ENCODE measurements at regions not wholly inside any gene's neighbourhood (a gene's known extent, or its start where the extent isn't known, plus 50 kb on each side); places are given as distances from the start of the nearest gene placed in this dataset.

DNA sequence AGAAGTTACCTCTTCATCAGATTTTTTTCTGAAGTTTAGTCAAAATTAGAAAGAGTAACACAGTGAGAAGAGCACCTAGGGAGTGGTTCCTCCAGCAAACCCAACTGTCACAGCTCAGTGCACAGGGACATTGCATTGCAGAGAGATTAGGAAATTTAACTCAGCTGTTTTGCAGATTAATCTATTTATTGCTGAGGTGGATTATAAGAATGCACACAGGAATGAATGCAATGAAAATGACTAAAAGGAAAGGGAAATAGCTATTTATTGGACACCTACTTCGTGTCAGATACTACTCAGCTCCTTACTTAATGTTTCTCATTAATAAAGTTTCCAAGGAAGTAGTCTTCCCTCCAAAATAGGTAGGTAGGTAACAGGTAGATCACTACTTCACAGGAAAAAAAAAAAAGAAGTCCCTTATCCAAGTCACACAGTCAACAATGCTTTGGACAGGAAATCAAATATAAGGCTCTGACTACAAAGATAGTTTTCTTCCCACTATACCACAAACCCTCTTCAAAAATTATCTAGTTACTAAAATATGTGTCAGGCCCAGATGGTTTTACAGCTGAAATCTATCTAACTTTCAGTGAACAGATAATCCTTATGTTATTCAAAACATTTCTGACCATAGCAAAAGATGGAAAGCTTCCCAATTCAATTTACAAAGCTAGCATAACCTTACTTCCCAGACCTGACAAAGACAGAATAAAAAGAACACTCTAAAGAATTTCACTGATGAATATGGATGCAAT lies 442.2 kb upstream of the MPDZ start:
- H3K27ac ChIP-seq (replicated peaks in 1 of 4): no peak overlapping the region
- H3K4me3 ChIP-seq: no peak overlapping the region
- TF ChIP-seq POLR2A (IDR thresholded peaks at IDR 0.05; ENCODE audit: low read depth) (no peak), EP300 (IDR thresholded peaks at IDR 0.05) (no peak), POLR2AphosphoS5 (IDR thresholded peaks at IDR 0.05) (no peak)
- TF ChIP-seq, protein P1, sequence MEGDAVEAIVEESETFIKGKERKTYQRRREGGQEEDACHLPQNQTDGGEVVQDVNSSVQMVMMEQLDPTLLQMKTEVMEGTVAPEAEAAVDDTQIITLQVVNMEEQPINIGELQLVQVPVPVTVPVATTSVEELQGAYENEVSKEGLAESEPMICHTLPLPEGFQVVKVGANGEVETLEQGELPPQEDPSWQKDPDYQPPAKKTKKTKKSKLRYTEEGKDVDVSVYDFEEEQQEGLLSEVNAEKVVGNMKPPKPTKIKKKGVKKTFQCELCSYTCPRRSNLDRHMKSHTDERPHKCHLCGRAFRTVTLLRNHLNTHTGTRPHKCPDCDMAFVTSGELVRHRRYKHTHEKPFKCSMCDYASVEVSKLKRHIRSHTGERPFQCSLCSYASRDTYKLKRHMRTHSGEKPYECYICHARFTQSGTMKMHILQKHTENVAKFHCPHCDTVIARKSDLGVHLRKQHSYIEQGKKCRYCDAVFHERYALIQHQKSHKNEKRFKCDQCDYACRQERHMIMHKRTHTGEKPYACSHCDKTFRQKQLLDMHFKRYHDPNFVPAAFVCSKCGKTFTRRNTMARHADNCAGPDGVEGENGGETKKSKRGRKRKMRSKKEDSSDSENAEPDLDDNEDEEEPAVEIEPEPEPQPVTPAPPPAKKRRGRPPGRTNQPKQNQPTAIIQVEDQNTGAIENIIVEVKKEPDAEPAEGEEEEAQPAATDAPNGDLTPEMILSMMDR (IDR thresholded peaks at IDR 0.05): no peak
- H3K27me3 ChIP-seq: no peaks in the 10 kb centered on the region
- 85% methylated on average over 1 of the region's 1 CpG for WGBS
- intact Hi-C loops (cut with DNase I): no loop called here
- peaks cover 10 to 15% (median 14%) of the 10 kb centered on the region in 4 donors for H3K4me1 ChIP-seq
- no peak for DNase-seq (ENCODE audit: extremely low spot score)
- H3K9me3 ChIP-seq: no peaks in the 10 kb centered on the region
- no peaks in the 10 kb centered on the region for H3K36me3 ChIP-seq

DNA sequence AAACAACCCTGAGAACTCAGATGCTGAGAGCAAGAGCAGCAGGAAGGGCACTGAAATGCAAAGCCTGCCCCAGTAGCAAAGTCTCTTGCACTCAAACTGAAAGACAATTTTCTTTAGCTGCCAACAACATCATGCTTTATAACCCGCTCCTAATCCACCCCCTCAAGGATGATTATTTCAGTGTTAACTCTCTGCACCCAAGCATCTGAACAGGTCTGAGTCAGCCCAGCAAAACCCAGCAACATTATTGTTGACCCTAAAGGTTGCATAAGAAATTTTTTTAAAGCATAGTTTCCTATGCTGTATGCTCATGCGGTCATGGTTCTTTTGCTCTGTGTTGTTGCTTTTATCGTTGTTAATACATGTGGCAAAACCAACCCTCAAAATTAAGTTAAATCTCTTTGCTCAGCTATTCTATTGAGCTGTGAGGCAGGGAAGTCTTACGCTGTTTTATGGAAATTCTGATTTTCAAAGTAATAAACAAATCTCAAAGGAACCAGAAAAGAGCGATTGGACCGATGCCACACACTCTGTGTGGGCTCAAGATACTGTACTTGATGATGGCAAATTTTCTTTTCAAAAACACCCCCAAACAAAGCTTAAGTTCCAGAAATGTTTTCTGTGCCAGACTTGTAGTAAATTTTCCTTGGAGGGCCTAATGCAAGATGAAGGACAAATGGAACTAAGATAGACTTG lies 440.6 kb upstream of the MPDZ start:
- intact Hi-C loops (cut with DNase I): no loop called here
- TF ChIP-seq EP300 (IDR thresholded peaks at IDR 0.05): no peak
- TF ChIP-seq, protein P1 (IDR thresholded peaks at IDR 0.05): no peak
- no peak for TF ChIP-seq POLR2AphosphoS5 (IDR thresholded peaks at IDR 0.05)
- TF ChIP-seq POLR2A (IDR thresholded peaks at IDR 0.05; ENCODE audit: low read depth): no peak
- H3K27me3 ChIP-seq: no peaks in the 10 kb centered on the region
- DNase-seq (ENCODE audit: extremely low spot score): no peak
- H3K4me3 ChIP-seq: no peak overlapping the region
- no peaks in the 10 kb centered on the region for H3K9me3 ChIP-seq
- no peaks in the 10 kb centered on the region for H3K36me3 ChIP-seq
- peaks cover 11 to 22% (median 18%) of the 10 kb centered on the region in 4 donors for H3K4me1 ChIP-seq
- no peak overlapping the region for H3K27ac ChIP-seq (replicated peaks in 1 of 4)
- 70% methylated on average over 6 of the region's 6 CpGs for WGBS

DNA sequence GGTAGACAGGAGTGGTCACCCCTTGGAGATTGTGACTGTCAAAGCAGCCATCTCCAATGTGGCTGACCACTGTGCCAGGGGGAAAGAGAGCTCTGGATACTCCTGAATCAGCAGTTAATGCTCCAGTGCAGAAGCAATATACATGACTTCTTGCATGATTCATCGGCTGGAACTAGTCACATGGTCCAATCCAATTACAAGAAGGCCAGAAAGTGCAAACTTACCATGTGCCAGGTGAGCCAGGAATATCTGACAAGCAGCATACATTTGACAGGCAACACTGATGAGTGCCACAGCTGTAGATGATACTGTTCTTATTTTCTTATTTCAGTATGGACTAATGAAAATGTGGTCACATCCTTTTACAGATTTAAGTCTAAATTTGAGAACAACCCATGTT lies 440.0 kb upstream of the MPDZ start:
- TF ChIP-seq, protein P1 (IDR thresholded peaks at IDR 0.05): no peak
- TF ChIP-seq POLR2AphosphoS5 (IDR thresholded peaks at IDR 0.05) (no peak), EP300 (IDR thresholded peaks at IDR 0.05) (no peak), POLR2A (IDR thresholded peaks at IDR 0.05; ENCODE audit: low read depth) (no peak)
- intact Hi-C loops (cut with DNase I): no loop called here
- no peak for DNase-seq (ENCODE audit: extremely low spot score)
- H3K36me3 ChIP-seq: no peaks in the 10 kb centered on the region
- no peak overlapping the region for H3K4me3 ChIP-seq
- peaks cover 11 to 22% (median 18%) of the 10 kb centered on the region in 4 donors for H3K4me1 ChIP-seq
- no peaks in the 10 kb centered on the region for H3K9me3 ChIP-seq
- WGBS: 63% methylated on average over 1 of the region's 1 CpG
- H3K27ac ChIP-seq (replicated peaks in 1 of 4): no peak overlapping the region
- no peaks in the 10 kb centered on the region for H3K27me3 ChIP-seq

DNA sequence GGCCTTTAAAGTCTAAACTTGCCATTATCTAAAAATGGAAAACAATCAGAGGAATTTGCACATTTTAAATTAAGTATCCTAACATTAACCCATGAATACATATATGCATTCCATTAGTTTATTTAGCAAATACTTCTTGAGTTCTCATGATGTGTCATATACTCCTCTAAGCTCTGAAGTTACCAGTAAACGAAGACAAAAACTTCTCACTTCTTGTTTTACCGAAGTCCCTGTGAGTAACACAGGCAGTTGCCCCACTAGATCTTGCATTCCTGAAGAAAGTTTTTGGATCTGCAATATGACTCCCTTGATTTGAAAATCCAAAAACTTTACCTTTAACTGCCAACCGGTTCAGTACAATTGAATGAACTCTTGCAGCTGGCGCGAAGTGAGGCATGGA lies 439.0 kb upstream of the MPDZ start:
- H3K4me3 ChIP-seq: no peak overlapping the region
- peaks cover 11 to 22% (median 18%) of the 10 kb centered on the region in 4 donors for H3K4me1 ChIP-seq
- H3K27me3 ChIP-seq: no peaks in the 10 kb centered on the region
- no peak overlapping the region for H3K27ac ChIP-seq (replicated peaks in 1 of 4)
- no peaks in the 10 kb centered on the region for H3K9me3 ChIP-seq
- no peaks in the 10 kb centered on the region for H3K36me3 ChIP-seq
- DNase-seq (ENCODE audit: extremely low spot score): no peak
- intact Hi-C loops (cut with DNase I): no loop called here
- WGBS: 95% methylated on average over 5 of the region's 5 CpGs
- no peak for TF ChIP-seq EP300 (IDR thresholded peaks at IDR 0.05)
- no peak for TF ChIP-seq POLR2A (IDR thresholded peaks at IDR 0.05; ENCODE audit: low read depth)
- TF ChIP-seq POLR2AphosphoS5 (IDR thresholded peaks at IDR 0.05): no peak
- TF ChIP-seq, protein P1 (IDR thresholded peaks at IDR 0.05): no peak

Data from esophagus muscularis mucosa (tissue), 4 donors.